H1 (cell line): ENCODE measurements at regions not wholly inside any gene's neighbourhood (a gene's known extent, or its start where the extent isn't known, plus 50 kb on each side); places are given as distances from the start of the nearest gene placed in this dataset.
A peak's percentile ranks its signal among the peaks of the same experiment; 100 is the strongest.

Experiments used
- GABPA ChIP-seq: IDR thresholded peaks from 2 replicates; pipeline ENCODE4 v1.6.1; 2011; ENCODE audit warnings: mild to moderate bottlenecking, low read length, moderate library complexity, borderline replicate concordance; ENCODE audit not compliant: insufficient read depth
- RAD21 ChIP-seq, 2 experiments: IDR thresholded peaks in 1 of 2; conservative IDR thresholded peaks in 1 of 2; 2 replicates each; pipeline ENCODE4 v1.6.1; 2011; ENCODE audit warnings: low read depth in 2 of 2, low read length in 2 of 2, improper control_type of control experiment in 1 of 2, inconsistent platforms in 1 of 2, mild to moderate bottlenecking in 1 of 2, moderate library complexity in 1 of 2
- SRF ChIP-seq: IDR thresholded peaks from 2 replicates; pipeline ENCODE4 v1.6.1; 2011; ENCODE audit warnings: mild to moderate bottlenecking, low read depth, low read length, moderate library complexity

- TF ChIP-seq RAD21 (IDR thresholded peaks at IDR 0.05 in 1 of 2, conservative IDR thresholded peaks at IDR 0.05 in 1 of 2; ENCODE audit: low read depth in 2 of 2, low read length in 2 of 2) (peak; percentile 21 to 47; a peak in 3 of 4 replicates), SRF (no peak), GABPA (no peak)
Observed at GRCh38 chr3:43926055-43926454, 235.3 kb downstream of the ABHD5 start (continued).
